ENCODE measurements at regions not wholly inside any gene's neighbourhood (a gene's known extent, or its start where the extent isn't known, plus 50 kb on each side); places are given as distances from the start of the nearest gene placed in this dataset.

DNA sequence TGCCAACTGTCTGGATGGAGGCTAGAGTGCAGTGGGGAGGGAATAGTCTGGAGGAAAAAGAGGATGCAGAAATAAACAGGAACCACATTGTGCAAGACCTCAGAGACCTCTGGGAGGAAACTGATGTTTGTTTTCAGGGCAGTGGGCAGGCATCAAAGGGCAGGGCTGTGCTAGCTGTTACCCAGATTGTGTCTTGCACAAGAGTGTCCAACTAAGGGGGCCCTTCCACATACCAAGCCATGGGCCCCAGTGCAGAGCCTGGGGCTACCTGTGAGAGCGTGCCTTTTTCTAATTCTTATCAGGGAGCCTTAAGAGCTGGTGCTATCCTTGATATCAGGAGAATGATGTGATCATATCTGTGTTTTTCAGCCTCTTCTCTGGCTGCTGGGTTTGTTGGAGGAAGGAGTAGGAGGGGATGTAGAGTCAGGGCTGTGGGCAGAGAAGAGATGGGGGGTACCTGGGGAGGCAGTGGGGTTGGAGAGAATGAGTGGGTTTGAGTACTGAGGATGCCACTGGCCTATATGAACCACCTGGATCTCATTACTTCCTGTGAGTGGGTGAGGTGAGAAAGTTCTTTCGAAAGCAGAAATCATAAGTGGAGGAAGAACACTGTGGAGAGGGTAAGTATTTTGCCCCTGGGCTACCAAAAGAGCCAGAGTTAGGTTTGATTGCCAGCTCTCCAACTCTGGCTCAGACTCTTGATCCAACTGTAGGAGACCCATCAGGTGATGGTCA lies 259.2 kb upstream of the CRY1 start:
- WGBS, 3 donors: 60 to 84% (median 83%) methylated on average over 2 of the region's 2 CpGs
- peaks cover 0 to 5% of the 10 kb centered on the region in 2 donors for H3K9me3 ChIP-seq (ENCODE audit: control insufficient read depth in 2 of 2, insufficient read depth in 1 of 2, low read depth in 1 of 2, low read length in 1 of 2)
- no peaks in the 10 kb centered on the region for H3K27me3 ChIP-seq (ENCODE audit: control insufficient read depth in 3 of 3, insufficient read depth in 3 of 3, low read length in 3 of 3)
- peaks cover 0 to 3% (median 0%) of the 10 kb centered on the region in 3 donors for H3K4me1 ChIP-seq (ENCODE audit: control insufficient read depth in 3 of 3, insufficient read depth in 2 of 3, low read depth in 1 of 3, low read length in 2 of 3)
- peak in 1 of 2 donors; percentile 15 for DNase-seq
- H3K27ac ChIP-seq (ENCODE audit: low read depth in 1 of 3, low read length in 2 of 3): no peak overlapping the region
- no peak for FAIRE-seq
- H3K4me3 ChIP-seq (ENCODE audit: low read depth in 1 of 3, low read length in 3 of 3): no peak overlapping the region
- H3K36me3 ChIP-seq (ENCODE audit: control insufficient read depth in 3 of 3, insufficient read depth in 2 of 3, low read depth in 1 of 3, low read length in 3 of 3): no peaks in the 10 kb centered on the region

DNA sequence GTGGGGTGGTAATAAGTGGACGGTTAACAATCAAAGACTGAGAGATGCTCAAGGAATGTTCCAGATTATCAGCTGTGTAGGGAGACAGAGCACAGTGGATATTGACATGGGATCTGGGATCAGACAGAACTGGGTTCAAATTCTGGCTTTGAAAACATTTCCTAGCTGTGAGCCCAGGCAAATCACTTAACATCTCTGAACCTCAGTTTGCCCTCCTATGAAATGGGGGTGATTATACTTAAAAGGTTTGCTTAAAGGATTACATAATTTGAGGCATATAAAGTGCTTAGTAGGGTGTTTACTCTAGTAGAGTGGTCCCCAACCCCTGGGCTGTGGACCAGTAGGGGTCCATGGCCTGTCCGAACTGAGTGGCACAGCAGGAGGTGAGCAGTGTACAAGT lies 260.0 kb upstream of the CRY1 start:
- H3K27ac ChIP-seq (ENCODE audit: low read depth in 1 of 3, low read length in 2 of 3): no peak overlapping the region
- H3K27me3 ChIP-seq (ENCODE audit: control insufficient read depth in 3 of 3, insufficient read depth in 3 of 3, low read length in 3 of 3): no peaks in the 10 kb centered on the region
- no peak overlapping the region for H3K4me3 ChIP-seq (ENCODE audit: low read depth in 1 of 3, low read length in 3 of 3)
- no peak for DNase-seq
- 90 to 95% (median 95%) methylated on average over 2 of the region's 2 CpGs for WGBS, 3 donors
- no peak for FAIRE-seq
- peaks cover 0 to 3% (median 0%) of the 10 kb centered on the region in 3 donors for H3K4me1 ChIP-seq (ENCODE audit: control insufficient read depth in 3 of 3, insufficient read depth in 2 of 3, low read depth in 1 of 3, low read length in 2 of 3)
- no peaks in the 10 kb centered on the region for H3K36me3 ChIP-seq (ENCODE audit: control insufficient read depth in 3 of 3, insufficient read depth in 2 of 3, low read depth in 1 of 3, low read length in 3 of 3)
- peaks cover 0 to 3% of the 10 kb centered on the region in 2 donors for H3K9me3 ChIP-seq (ENCODE audit: control insufficient read depth in 2 of 2, insufficient read depth in 1 of 2, low read depth in 1 of 2, low read length in 1 of 2)

DNA sequence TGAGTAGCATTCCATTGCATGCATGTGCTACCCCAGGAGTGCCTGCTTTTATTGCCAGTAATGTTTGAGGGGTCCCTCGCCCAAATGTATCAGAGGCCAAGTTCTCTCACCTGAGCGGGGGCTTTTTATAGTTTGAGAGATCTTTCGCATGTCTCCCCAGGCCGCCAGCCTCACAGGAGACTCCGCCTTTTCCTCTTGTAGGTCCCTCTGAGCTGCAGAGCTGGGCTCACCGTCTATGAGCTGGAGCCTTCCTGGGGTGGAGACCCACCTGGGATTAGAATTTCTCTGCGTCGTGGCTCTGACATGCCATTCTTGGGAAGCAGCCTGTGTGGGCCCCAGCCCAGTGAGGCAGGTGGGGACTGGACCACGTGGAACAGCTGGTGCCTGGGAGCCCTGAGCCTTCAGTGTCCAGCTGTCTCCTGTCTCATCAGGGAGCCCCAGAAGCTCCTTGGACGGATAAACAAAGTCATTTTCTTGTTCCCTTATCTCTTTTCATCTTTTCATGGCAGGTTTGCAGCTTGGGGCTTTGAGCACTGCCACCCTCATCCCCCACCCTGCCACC lies 261.7 kb upstream of the CRY1 start:
- H3K27me3 ChIP-seq (ENCODE audit: control insufficient read depth in 3 of 3, insufficient read depth in 3 of 3, low read length in 3 of 3): no peaks in the 10 kb centered on the region
- FAIRE-seq (no peak), DNase-seq (no peak)
- H3K9me3 ChIP-seq (ENCODE audit: control insufficient read depth in 2 of 2, insufficient read depth in 1 of 2, low read depth in 1 of 2, low read length in 1 of 2): peaks cover 0 to 3% of the 10 kb centered on the region in 2 donors
- peaks cover 0 to 3% (median 0%) of the 10 kb centered on the region in 3 donors for H3K4me1 ChIP-seq (ENCODE audit: control insufficient read depth in 3 of 3, insufficient read depth in 2 of 3, low read depth in 1 of 3, low read length in 2 of 3)
- no peak overlapping the region for H3K27ac ChIP-seq (ENCODE audit: low read depth in 1 of 3, low read length in 2 of 3)
- 58 to 74% (median 72%) methylated on average over 10 of the region's 10 CpGs for WGBS, 3 donors
- H3K4me3 ChIP-seq (ENCODE audit: low read depth in 1 of 3, low read length in 3 of 3): no peak overlapping the region
- H3K36me3 ChIP-seq (ENCODE audit: control insufficient read depth in 3 of 3, insufficient read depth in 2 of 3, low read depth in 1 of 3, low read length in 3 of 3): no peaks in the 10 kb centered on the region

DNA sequence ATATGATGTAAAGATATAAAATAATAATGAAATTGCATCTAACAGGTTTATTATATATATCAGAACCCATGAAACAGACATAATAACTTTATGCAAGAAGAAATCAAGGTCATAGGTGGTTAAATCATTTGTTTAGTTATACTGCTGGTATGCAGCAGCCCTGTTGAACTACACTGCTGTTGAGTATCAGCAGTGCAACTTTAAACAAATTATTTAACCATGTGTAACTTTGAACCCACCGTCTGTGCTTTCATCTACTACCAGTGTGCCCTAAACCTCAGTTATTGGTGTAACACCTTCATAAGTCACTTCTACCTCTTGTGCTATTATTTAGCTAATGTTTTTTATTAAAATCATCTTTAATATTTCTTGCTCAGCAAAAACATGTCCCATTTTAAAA lies 262.3 kb upstream of the CRY1 start:
- peaks cover 0 to 3% of the 10 kb centered on the region in 2 donors for H3K9me3 ChIP-seq (ENCODE audit: control insufficient read depth in 2 of 2, insufficient read depth in 1 of 2, low read depth in 1 of 2, low read length in 1 of 2)
- H3K4me1 ChIP-seq (ENCODE audit: control insufficient read depth in 3 of 3, insufficient read depth in 2 of 3, low read depth in 1 of 3, low read length in 2 of 3): peaks cover 0 to 3% (median 0%) of the 10 kb centered on the region in 3 donors
- no peak overlapping the region for H3K27ac ChIP-seq (ENCODE audit: low read depth in 1 of 3, low read length in 2 of 3)
- WGBS, 3 donors: 16 to 28% (median 25%) methylated on average over 1 of the region's 1 CpG
- H3K36me3 ChIP-seq (ENCODE audit: control insufficient read depth in 3 of 3, insufficient read depth in 2 of 3, low read depth in 1 of 3, low read length in 3 of 3): no peaks in the 10 kb centered on the region
- no peak for DNase-seq
- FAIRE-seq: no peak
- peaks cover 0 to 2% (median 0%) of the 10 kb centered on the region in 3 donors for H3K27me3 ChIP-seq (ENCODE audit: control insufficient read depth in 3 of 3, insufficient read depth in 3 of 3, low read length in 3 of 3)
- no peak overlapping the region for H3K4me3 ChIP-seq (ENCODE audit: low read depth in 1 of 3, low read length in 3 of 3)

DNA sequence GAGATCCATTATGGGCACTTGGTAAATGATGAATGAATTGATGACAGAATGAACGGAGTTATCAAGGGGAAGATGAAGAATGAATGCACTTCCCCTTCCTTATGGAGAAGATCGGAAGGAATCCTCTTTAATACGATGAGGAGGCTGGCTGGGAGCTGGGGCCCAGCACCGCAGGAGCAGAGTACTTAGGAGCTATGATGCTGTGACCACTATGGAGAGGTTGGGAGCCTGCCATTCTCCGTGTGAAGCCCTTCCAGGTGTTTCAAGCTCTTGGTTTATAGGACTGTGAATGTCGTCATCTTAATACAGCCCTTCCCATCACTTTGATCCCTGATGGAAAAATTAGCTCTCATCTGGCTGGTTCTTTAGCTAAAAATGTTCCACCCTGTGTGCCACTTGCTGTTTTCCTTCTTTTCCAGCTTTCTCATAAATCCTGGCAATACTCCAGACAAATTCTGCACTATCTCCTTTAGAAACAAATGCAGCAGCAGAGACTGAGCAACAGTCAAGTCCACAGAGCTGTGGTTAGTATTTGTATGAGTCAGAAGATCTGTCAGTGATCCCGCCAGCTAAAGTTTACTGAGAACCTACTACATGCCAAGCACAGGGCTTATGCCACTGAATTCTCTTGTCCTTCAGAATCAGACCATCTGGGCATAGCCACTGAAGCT lies 263.1 kb upstream of the CRY1 start:
- Histone ChIP-seq H3K27ac (ENCODE audit: low read depth in 1 of 3, low read length in 2 of 3) (no peak overlapping the region), H3K4me3 (ENCODE audit: low read depth in 1 of 3, low read length in 3 of 3) (no peak overlapping the region), H3K36me3 (ENCODE audit: control insufficient read depth in 3 of 3, insufficient read depth in 2 of 3, low read depth in 1 of 3, low read length in 3 of 3) (no peaks in the 10 kb centered on the region), H3K9me3 (ENCODE audit: control insufficient read depth in 2 of 2, insufficient read depth in 1 of 2, low read depth in 1 of 2, low read length in 1 of 2) (peaks cover 0 to 3% of the 10 kb centered on the region in 2 donors), H3K27me3 (ENCODE audit: control insufficient read depth in 3 of 3, insufficient read depth in 3 of 3, low read length in 3 of 3) (peaks cover 0 to 2% (median 0%) of the 10 kb centered on the region in 3 donors), H3K4me1 (ENCODE audit: control insufficient read depth in 3 of 3, insufficient read depth in 2 of 3, low read depth in 1 of 3, low read length in 2 of 3) (peaks cover 0 to 3% (median 0%) of the 10 kb centered on the region in 3 donors)
- DNase-seq (no peak), FAIRE-seq (no peak)
- WGBS, 3 donors: 67 to 78% (median 76%) methylated on average over 7 of the region's 7 CpGs

DNA sequence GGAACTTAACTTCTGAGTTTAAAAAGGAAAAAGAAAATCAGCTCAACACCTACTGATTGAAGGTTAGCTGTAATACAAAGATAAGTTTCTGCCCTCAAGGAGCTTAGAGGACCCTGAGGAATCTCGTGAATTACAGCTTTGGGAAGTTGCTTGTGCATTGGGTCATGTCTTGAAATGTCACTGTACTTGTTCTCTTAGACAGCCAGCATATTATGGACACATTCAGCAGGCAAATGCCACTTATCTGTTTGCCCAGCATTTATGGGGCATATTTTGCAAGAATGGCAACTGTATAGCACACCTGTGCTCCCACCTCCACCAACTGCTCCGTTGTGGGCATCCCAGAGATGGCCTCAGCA lies 263.6 kb upstream of the CRY1 start:
- Histone ChIP-seq H3K9me3 (ENCODE audit: control insufficient read depth in 2 of 2, insufficient read depth in 1 of 2, low read depth in 1 of 2, low read length in 1 of 2) (peaks cover 0 to 3% of the 10 kb centered on the region in 2 donors), H3K27me3 (ENCODE audit: control insufficient read depth in 3 of 3, insufficient read depth in 3 of 3, low read length in 3 of 3) (peaks cover 0 to 2% (median 0%) of the 10 kb centered on the region in 3 donors), H3K27ac (ENCODE audit: low read depth in 1 of 3, low read length in 2 of 3) (no peak overlapping the region), H3K4me1 (ENCODE audit: control insufficient read depth in 3 of 3, insufficient read depth in 2 of 3, low read depth in 1 of 3, low read length in 2 of 3) (peaks cover 0 to 3% (median 0%) of the 10 kb centered on the region in 3 donors), H3K36me3 (ENCODE audit: control insufficient read depth in 3 of 3, insufficient read depth in 2 of 3, low read depth in 1 of 3, low read length in 3 of 3) (no peaks in the 10 kb centered on the region), H3K4me3 (ENCODE audit: low read depth in 1 of 3, low read length in 3 of 3) (no peak overlapping the region)
- WGBS, 3 donors: 47 to 55% (median 49%) methylated on average over 2 of the region's 2 CpGs
- FAIRE-seq (no peak), DNase-seq (no peak)

DNA sequence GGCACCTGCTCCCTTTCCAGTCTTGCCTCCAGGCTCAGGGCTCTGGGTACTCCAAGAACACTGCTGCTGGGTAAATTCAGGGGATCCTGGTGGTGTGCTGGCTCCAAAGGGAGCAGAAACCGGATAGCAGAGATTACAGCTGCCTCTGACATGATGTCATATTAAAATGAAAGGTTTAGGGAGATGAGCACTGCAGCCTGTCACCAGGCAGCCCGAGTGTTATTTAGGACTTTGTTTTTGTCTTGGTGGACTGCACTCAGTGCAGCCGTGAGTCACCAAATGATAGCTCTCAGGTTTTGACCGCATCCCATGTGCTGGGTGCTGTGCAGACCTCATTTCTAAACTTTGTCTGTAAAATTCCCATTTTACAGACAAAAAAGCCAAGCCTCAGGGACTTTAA lies 266.0 kb upstream of the CRY1 start:
- Histone ChIP-seq H3K27me3 (ENCODE audit: control insufficient read depth in 3 of 3, insufficient read depth in 3 of 3, low read length in 3 of 3) (peaks cover 0 to 2% (median 0%) of the 10 kb centered on the region in 3 donors), H3K9me3 (ENCODE audit: control insufficient read depth in 2 of 2, insufficient read depth in 1 of 2, low read depth in 1 of 2, low read length in 1 of 2) (no peaks in the 10 kb centered on the region), H3K27ac (ENCODE audit: low read depth in 1 of 3, low read length in 2 of 3) (no peak overlapping the region), H3K36me3 (ENCODE audit: control insufficient read depth in 3 of 3, insufficient read depth in 2 of 3, low read depth in 1 of 3, low read length in 3 of 3) (no peaks in the 10 kb centered on the region), H3K4me3 (ENCODE audit: low read depth in 1 of 3, low read length in 3 of 3) (no peak overlapping the region), H3K4me1 (ENCODE audit: control insufficient read depth in 3 of 3, insufficient read depth in 2 of 3, low read depth in 1 of 3, low read length in 2 of 3) (no peaks in the 10 kb centered on the region)
- 55 to 68% (median 61%) methylated on average over 4 of the region's 4 CpGs for WGBS, 3 donors
- no peak for FAIRE-seq
- DNase-seq: no peak

DNA sequence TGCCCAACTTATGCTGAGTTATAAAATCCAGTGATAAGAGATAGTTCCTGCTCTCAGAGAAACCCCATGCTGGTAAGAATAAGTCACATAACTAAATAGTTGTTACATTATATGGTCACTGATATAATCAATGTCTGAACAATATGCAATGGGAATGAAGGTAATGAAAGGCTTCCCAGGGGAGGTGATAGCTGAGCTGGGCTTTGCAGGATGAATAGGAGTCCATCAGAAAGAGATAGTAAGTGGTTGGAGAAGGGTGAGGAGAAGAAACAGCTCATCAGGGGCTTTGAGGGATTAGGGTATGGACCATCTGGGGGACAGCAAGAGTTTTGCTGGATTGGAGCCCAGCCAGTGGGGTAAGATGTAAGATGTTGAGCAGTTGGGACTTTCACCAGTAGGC lies 266.7 kb upstream of the CRY1 start:
- no peak for DNase-seq
- no peaks in the 10 kb centered on the region for H3K4me1 ChIP-seq (ENCODE audit: control insufficient read depth in 3 of 3, insufficient read depth in 2 of 3, low read depth in 1 of 3, low read length in 2 of 3)
- no peaks in the 10 kb centered on the region for H3K36me3 ChIP-seq (ENCODE audit: control insufficient read depth in 3 of 3, insufficient read depth in 2 of 3, low read depth in 1 of 3, low read length in 3 of 3)
- no peak overlapping the region for H3K27ac ChIP-seq (ENCODE audit: low read depth in 1 of 3, low read length in 2 of 3)
- no peak overlapping the region for H3K4me3 ChIP-seq (ENCODE audit: low read depth in 1 of 3, low read length in 3 of 3)
- no peak for FAIRE-seq
- peaks cover 0 to 2% (median 0%) of the 10 kb centered on the region in 3 donors for H3K27me3 ChIP-seq (ENCODE audit: control insufficient read depth in 3 of 3, insufficient read depth in 3 of 3, low read length in 3 of 3)
- no peaks in the 10 kb centered on the region for H3K9me3 ChIP-seq (ENCODE audit: control insufficient read depth in 2 of 2, insufficient read depth in 1 of 2, low read depth in 1 of 2, low read length in 1 of 2)

Data from small intestine (tissue), 7 donors.